Stimulated activated CD4-positive, alpha-beta T cell treated with anti-CD3 and anti-CD28 coated beads, Interleukin-12 subunit alpha, Interleukin-12 subunit beta, amount 100 ng/mL, for 24 hours (primary cell): ENCODE measurements at regions not wholly inside any gene's neighbourhood (a gene's known extent, or its start where the extent isn't known, plus 50 kb on each side); places are given as distances from the start of the nearest gene placed in this dataset.
"Not testable (repeated sequence)": the region's sequence is repeated elsewhere in the genome, so short reads cannot be mapped to it uniquely, and the experiment has no call there.

ENCODE experiments used
- DNase-seq, 2 experiments: peaks; one replicate each; pipeline ENCODE4 v3.0.0-alpha.2; 2020; ENCODE audit warnings: low read depth in 2 of 2

- DNase-seq = no peak
Observed at GRCh38 chr2:59182249-59182648, 941.1 kb upstream of the FANCL start.

DNA sequence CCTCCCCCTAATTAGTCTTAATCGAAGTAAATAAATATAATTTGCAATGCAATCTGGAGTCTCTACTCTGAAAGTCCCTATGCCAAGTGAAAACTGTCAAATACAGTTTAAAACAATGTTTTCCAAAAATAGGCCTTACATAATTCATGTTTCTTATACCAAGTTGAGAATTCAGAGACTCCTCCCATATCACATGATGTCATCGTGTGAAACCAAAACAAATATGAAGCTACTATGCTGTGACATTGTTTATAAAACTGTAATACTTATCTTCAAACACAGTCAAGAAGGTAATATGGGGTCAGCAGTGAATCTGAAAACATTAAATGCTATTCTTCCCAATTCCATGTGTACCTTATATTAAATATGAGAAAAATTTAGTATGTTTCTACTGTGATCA lies 940.2 kb upstream of the FANCL start:
- DNase-seq = no peak

DNA sequence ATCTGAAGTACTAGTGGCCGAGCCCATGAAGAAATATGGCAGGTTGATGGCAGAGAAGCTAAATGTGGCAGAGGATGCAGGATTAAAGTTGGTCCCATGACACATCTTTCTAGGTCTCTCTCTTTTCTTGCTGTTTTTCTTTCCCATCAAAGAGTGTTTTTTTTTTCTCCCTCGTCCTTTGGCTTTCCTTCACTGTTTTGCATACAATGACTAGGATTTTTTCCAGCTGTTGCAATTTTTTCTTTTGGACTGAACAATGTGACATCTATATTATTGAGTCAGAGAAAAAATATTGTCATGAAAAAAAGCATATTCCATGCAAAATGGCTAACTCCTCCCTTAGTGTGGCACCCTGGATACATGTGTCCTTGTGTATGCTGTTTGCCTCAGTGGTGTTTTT lies 939.5 kb upstream of the FANCL start:
- no peak for DNase-seq

- no peak for DNase-seq
Observed at GRCh38 chr2:59180111-59180510, 939.0 kb upstream of the FANCL start.

- no peak for DNase-seq
Observed at GRCh38 chr2:59177748-59178147, 936.6 kb upstream of the FANCL start.

GRCh38 chr2:59176737-59177136 lies 935.6 kb upstream of the FANCL start:
- no peak for DNase-seq

GRCh38 chr2:59174536-59175243 lies 933.6 kb upstream of the FANCL start:
- DNase-seq = no peak

DNA sequence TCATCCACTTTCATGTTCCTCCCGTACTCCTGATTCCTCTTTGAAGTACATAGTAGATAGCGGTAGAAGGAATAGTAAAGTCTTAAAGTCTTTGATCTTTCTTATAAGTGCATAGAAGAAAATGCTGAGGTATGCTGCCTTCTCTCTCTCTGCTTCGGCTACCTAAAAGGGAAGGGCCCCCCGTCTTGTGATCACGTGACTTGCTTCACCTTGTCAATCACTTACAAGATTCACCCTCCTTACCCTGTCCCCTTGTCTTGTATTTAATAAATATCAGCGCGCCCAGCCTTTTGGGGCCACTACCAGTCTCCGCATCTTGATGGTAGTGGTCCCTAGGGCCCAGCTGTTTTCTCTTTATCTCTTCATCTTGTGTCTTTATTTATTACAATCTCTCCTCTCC lies 932.2 kb upstream of the FANCL start:
- no peak for DNase-seq

DNA sequence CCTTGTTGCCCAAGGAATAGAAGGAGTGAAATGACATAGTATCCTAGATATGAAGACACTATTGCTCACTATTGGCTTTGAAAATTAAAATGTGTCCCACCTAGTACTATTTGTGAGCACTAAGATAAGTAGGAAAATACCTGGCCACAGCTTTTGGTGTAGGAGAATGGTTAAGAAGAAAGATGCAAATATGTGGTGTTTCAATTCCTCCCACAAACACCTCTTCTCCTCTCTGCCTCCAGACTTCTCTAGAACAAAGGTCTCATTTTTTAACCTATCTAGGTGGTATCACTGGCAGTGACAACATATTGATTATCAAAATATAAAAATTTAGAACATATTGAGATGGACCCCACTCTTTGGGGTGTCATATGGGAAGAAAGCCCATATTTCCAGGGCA lies 929.9 kb upstream of the FANCL start:
- DNase-seq = no peak

- no peak for DNase-seq
Observed at GRCh38 chr2:59168766-59169165, 927.6 kb upstream of the FANCL start.

- DNase-seq = no peak
Observed at GRCh38 chr2:59167514-59167913, 926.4 kb upstream of the FANCL start.

DNA sequence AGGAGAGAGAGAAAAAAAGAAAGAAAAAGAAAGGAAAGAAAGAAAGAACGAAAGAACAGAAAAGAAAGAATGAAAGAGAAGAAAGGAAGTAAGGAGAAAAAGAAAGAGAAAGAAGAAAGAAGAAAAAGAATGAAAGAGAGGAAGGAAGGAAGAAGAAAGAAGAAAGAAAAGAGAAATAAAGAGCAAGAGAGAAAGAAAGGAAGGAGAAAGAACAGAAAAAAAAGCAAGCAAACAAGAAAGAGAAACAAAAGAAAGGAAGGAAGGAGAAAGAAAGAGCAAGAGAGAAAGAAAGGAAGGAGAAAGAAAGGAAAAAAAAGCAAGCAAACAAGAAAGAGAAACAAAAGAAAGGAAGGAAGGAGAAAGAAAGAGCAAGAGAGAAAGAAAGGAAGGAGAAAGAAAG lies 916.8 kb upstream of the FANCL start:
- DNase-seq = not testable (repeated sequence)

GRCh38 chr2:59151805-59152204 lies 910.7 kb upstream of the FANCL start:
- no peak for DNase-seq

DNA sequence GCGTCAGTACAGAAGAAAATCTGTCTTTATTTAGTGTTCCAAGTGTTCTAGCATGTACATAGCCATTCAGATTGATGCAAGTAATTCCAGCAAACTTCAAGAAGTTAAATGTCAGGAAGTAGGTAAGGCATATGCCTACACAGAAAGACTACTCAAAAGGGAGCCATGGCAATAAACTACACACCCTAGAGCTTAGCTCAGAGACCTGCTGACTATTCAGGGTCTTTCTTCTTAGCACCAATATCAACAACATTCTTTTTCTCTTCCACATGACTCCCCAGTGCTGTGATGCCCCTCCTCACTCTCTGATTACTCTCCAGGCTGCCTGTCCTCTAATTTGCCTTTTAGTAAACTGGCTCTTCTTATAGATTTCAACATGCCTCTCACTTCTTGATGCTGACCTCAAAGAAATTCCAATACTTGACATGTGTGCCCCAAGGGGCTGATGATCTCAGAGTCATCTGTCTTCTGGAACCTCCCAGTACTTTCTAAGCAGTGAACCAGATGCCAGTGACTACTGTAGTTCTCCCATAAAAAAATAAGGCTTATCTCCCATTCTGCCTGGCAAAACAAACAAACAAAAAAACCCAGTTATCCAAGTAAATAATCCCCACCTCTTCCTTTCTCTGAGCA lies 909.2 kb upstream of the FANCL start:
- no peak for DNase-seq

DNA sequence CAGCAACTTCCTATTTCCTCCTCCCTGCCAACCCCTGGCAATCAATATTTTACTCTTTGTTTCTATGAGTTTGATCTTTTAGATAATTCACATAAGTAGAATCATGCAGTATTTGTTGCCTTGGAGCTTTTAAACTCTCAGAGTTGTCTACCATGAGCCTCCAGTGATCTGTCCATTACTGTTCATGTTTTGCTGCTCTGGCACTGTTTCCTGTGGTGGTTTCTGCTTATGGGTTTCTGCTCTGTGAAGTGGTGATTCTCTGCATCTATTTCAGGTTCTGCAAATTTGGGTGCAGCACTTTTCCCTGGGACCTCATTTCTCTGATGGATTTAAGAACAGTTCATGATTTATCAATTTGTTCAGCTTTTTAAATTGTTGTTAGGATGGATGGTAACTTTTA lies 908.1 kb upstream of the FANCL start:
- DNase-seq = no peak

DNA sequence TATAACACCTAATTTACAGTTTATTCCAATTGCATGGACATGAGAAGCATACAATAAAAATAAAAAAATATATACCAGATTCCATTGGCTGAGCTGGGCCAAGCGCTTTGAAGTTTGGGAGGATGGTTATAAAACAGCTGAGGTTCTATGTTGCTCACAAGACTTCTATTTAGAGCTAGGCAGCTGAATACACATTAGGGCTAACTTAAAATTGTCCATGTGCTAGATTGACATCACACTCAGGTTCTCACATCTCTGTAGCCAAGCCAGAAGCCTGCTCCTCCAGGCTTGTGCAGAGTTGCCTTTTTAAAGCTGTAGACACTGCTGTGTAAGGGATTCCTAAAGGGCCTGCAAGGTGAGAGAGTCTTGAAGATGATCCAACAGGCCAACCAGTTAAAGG lies 871.1 kb upstream of the FANCL start:
- DNase-seq = no peak

DNA sequence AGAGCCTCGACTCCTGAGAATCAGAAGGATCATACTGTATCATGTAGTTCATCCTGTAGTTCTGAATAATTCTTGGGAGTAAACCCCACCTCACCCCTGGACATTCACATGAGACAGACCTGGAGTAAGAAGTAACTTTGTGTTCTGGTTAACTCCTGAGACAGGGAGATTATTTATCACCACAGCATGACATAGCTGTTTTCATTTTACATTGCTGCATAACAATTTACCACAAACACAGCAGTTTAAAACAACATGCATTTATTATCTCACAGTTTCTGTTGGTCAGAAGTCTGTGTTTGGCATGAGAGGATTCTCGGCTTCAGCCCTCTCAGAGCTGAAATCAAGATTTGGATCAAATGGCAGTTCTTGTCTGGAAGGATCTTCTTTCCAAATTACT lies 855.8 kb upstream of the FANCL start:
- no peak for DNase-seq

DNA sequence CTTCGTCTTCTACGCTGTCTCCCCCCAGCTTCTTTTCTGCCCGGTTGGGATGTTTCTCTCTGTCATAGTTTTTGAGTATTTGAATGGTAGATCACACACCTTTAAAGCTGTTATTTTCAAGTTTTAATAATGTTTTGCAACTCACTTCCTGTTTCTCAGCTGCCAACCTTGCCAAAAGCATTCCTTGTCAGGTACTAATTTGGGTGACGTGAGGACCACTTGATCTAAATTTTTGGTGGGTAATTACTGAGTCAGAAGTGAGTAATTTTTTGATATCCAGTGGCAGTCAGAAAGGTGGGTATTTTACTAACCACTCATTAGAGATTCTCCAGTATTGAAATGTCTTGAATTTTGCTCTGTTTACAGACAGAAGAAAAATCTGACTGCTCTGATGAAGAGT lies 852.4 kb upstream of the FANCL start:
- DNase-seq = no peak

GRCh38 chr2:59084326-59084725 lies 843.2 kb upstream of the FANCL start:
- no peak for DNase-seq

GRCh38 chr2:59083075-59083828 lies 842.1 kb upstream of the FANCL start:
- DNase-seq = no peak

DNA sequence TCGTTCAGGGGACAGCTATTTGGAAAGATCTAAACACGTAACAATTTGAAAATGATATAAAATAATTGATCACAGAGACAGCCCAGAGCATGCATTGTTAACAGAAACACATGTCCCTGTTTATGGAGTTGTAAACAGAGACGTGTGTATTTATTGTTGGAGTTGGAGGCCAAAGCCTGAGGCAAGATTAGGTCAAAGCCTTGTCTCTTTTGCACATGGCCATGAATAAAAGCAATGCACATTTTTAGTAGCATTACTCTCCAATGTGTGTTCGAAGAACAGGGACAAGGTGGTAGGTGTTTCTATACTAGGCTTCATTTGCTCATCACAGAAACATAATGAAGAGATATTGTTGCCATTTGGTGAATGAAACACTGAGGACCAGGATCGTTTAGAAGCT lies 841.5 kb upstream of the FANCL start:
- no peak for DNase-seq

- DNase-seq = no peak
Observed at GRCh38 chr2:59080451-59081181, 839.5 kb upstream of the FANCL start.
